ENCODE measurements at regions not wholly inside any gene's neighbourhood (a gene's known extent, or its start where the extent isn't known, plus 50 kb on each side); places are given as distances from the start of the nearest gene placed in this dataset.
"Not testable (repeated sequence)": the region's sequence is repeated elsewhere in the genome, so short reads cannot be mapped to it uniquely, and the experiment has no call there.

DNA sequence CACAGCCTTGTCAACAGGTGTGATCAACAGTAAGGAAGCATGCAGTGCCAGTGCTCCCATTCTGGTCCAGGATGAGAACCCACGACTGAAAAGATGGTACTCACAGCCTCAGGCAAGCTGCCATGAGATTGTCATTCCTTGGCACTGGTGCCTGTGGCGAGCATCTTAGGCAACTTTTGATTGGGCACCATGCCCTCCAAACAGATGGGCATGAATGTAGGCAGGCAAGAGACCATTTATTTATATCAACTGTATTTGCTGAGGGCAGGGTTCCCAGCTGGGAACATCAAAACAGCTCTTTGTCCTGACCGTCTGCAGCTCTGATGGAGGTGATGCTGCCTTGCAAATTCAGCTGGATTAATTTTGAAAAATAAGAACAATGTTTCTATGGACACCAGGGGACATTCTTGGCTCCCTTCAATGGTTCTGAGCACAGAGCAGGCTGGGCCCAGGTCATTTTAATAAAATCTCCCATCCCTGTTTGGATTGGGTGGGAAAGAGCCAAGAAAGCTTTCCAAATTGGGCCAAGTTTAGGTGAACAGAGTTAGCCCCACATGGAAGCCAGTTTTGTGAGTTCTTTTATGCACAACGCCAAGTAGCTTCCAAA is 522.5 kb downstream of the RMST start:
- Histone ChIP-seq H3K9me3 (no peaks in the 10 kb centered on the region), H3K36me3 (no peaks in the 10 kb centered on the region), H3K4me1 (no peaks in the 10 kb centered on the region), H3K4me3 (no peak overlapping the region), H3K27me3 (no peaks in the 10 kb centered on the region), H3K27ac (peak overlapping the region; percentile 32 to 45)
- DNase-seq (ENCODE audit: low spot score in 2 of 2), result peak in 1 of 2 donors; percentile 40
- TF ChIP-seq POLR2A (IDR thresholded peaks at IDR 0.05) (no peak), POLR2AphosphoS5 (IDR thresholded peaks at IDR 0.05) (no peak)
- TF ChIP-seq, protein P1, sequence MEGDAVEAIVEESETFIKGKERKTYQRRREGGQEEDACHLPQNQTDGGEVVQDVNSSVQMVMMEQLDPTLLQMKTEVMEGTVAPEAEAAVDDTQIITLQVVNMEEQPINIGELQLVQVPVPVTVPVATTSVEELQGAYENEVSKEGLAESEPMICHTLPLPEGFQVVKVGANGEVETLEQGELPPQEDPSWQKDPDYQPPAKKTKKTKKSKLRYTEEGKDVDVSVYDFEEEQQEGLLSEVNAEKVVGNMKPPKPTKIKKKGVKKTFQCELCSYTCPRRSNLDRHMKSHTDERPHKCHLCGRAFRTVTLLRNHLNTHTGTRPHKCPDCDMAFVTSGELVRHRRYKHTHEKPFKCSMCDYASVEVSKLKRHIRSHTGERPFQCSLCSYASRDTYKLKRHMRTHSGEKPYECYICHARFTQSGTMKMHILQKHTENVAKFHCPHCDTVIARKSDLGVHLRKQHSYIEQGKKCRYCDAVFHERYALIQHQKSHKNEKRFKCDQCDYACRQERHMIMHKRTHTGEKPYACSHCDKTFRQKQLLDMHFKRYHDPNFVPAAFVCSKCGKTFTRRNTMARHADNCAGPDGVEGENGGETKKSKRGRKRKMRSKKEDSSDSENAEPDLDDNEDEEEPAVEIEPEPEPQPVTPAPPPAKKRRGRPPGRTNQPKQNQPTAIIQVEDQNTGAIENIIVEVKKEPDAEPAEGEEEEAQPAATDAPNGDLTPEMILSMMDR (IDR thresholded peaks at IDR 0.05), result no peak
- intact Hi-C loops (cut with DNase I; ENCODE audit: low total_unique reads), result loop anchor here (5.0 kb wide), 1 partner anchor 1088 kb away; no protein-coding TSS in a partner anchor

DNA sequence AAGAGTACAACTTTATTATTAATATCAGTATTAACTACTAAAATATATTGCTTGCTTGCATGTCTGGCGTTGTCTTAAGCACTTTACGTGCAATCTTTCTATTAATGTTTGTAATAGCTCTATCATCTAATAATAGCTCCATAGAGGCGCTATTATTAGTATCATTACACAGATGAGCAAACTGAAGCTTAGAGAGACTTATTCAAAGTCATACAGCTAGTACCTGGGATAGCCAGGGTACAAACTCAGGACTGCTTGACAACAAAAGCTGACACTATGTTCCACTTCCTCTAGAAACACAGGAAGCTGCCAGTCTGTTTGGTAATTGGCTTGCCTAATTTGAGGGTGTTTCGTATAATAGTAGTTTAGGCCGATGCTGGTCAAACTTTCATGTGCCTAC is 523.2 kb downstream of the RMST start:
- DNase-seq (ENCODE audit: low spot score in 2 of 2), result no peak
- no peak for TF ChIP-seq POLR2A (IDR thresholded peaks at IDR 0.05)
- no peak for TF ChIP-seq POLR2AphosphoS5 (IDR thresholded peaks at IDR 0.05)
- TF ChIP-seq, protein P1 (IDR thresholded peaks at IDR 0.05), result no peak
- Histone ChIP-seq H3K36me3 (no peaks in the 10 kb centered on the region), H3K27ac (peak overlapping the region in 1 of 2 donors; percentile 3), H3K4me3 (no peak overlapping the region), H3K9me3 (peaks cover 0 to under 1% of the 10 kb centered on the region in 2 donors), H3K27me3 (no peaks in the 10 kb centered on the region), H3K4me1 (no peaks in the 10 kb centered on the region)
- intact Hi-C loops (cut with DNase I; ENCODE audit: low total_unique reads), result loop anchor here (5.0 kb wide), 1 partner anchor 1089 kb away; no protein-coding TSS in a partner anchor

DNA sequence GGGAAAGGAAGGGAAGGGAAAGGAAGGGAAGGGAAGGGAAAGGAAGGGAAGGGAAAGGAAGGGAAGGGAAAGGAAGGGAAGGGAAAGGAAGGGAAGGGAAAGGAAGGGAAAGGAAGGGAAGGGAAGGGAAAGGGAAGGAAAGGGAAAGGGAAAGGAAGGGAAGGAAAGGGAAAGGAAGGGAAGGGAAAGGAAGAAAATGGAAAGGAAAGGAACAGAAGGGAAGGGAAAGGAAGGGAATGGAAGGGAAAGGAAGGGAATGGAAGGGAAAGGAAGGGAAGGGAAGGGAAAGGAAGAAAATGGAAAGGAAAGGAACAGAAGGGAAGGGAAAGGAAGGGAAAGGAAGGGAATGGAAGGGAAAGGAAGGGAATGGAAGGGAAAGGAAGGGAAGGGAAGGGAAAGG is 526.0 kb downstream of the RMST start:
- not testable (repeated sequence) for H3K27me3 ChIP-seq; H3K36me3 ChIP-seq; H3K4me3 ChIP-seq; H3K9me3 ChIP-seq; H3K4me1 ChIP-seq; DNase-seq (ENCODE audit: low spot score in 2 of 2); H3K27ac ChIP-seq
- intact Hi-C loops (cut with DNase I; ENCODE audit: low total_unique reads), result loop anchor here (5.0 kb wide), 1 partner anchor 1091 kb away; no protein-coding TSS in a partner anchor

DNA sequence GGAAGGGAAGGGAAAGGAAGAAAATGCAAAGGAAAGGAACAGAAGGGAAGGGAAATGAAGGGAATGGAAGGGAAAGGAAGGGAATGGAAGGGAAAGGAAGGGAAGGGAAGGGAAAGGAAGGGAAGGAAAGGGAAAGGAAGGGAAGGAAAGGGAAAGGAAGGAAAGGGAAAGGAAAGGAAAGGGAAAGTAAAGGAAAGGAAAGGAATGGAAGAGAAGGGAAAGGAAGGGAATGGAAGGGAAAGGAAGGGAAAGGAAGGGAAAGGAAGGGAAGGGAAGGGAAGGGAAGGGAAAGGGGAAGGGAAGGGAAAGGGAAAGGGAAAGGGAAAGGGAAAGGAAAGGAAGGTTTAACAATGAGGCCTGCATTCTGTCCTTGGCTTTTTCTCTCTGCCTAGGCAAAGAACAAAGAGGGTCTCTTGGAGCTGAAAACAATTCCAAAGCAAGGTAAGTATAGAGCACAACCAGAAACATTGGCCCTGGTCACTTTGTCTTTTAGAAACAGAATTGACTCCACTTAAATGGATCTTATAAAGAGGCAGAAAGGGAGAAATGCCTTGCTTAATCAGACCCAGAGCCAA is 525.9 kb upstream of the TMPO start:
- Histone ChIP-seq H3K27me3 (no peaks in the 10 kb centered on the region), H3K4me1 (no peaks in the 10 kb centered on the region), H3K27ac (no peak overlapping the region), H3K36me3 (no peaks in the 10 kb centered on the region), H3K4me3 (no peak overlapping the region), H3K9me3 (peaks cover 0 to 7% of the 10 kb centered on the region in 2 donors)
- TF ChIP-seq, protein P1 (IDR thresholded peaks at IDR 0.05), result no peak
- no peak for DNase-seq (ENCODE audit: low spot score in 2 of 2)
- intact Hi-C loops (cut with DNase I; ENCODE audit: low total_unique reads), result loop anchor here (5.0 kb wide), 1 partner anchor 1092 kb away; no protein-coding TSS in a partner anchor

DNA sequence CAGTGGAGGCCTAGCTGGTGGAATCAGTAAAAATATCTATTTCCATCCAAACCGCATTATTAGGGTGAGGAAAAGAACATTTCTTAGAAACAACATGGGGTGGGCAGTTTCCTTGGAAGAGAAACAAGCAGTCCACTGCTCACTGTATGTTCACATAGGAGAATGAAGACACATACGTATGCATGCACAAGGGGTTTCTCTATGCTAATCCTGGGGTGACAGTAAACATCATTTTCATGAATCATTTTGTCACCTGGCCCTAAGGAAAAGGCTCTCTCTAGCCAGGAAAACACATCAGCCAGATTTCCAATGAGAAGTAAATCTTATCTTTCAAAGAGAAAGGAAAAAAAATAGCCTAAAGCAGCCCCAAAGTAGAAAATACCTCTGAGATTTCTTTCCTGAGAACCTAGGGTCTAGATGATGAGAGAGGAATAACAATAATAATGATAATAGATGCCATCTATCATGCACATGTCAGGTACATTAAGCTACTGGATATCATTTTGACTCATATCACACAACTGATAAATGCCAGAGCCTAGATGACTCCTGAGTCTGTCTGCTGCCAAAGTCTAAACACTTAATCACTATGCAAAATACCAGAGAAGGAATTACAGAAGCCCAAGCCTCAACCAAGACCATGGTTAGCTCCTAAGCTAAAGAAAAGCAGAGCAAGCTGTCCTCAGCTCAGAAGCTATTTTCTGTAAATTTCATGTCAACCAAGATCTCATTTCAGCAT is 520.5 kb upstream of the TMPO start:
- Histone ChIP-seq H3K36me3 (no peaks in the 10 kb centered on the region), H3K9me3 (peaks cover 0 to 7% of the 10 kb centered on the region in 2 donors), H3K4me3 (no peak overlapping the region), H3K4me1 (no peaks in the 10 kb centered on the region), H3K27ac (no peak overlapping the region), H3K27me3 (no peaks in the 10 kb centered on the region)
- TF ChIP-seq POLR2AphosphoS5 (IDR thresholded peaks at IDR 0.05) (no peak), POLR2A (IDR thresholded peaks at IDR 0.05) (no peak)
- TF ChIP-seq, protein P1 (IDR thresholded peaks at IDR 0.05), result no peak
- intact Hi-C loops (cut with DNase I; ENCODE audit: low total_unique reads), result no loop called here
- DNase-seq (ENCODE audit: low spot score in 2 of 2), result no peak

Data from breast epithelium (tissue), 4 donors.